ENCODE measurements at regions not wholly inside any gene's neighbourhood (a gene's known extent, or its start where the extent isn't known, plus 50 kb on each side); places are given as distances from the start of the nearest gene placed in this dataset.
"Not testable (repeated sequence)": the region's sequence is repeated elsewhere in the genome, so short reads cannot be mapped to it uniquely, and the experiment has no call there.

DNA sequence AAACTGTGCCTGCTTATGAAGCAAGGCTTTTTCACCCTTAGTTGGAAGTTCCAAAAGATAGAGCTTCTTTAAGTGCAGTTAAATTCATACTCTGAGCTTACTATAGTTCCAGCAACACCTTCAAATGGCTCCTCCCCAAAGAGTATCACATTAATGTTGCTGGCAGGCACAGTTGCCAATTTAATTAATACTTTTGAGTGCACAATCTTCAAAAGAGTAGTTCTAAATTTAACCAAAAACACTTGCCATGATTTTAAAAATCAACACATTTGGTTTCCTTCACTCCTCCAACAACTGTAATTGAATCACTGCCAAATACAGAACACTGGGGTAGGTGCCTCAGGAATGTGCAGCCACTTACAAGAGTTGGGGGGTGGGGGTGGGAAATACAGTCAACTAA, 150.6 kb upstream of the UBE2E3 start:
- no peak for DNase-seq (ENCODE audit: low spot score)

DNA sequence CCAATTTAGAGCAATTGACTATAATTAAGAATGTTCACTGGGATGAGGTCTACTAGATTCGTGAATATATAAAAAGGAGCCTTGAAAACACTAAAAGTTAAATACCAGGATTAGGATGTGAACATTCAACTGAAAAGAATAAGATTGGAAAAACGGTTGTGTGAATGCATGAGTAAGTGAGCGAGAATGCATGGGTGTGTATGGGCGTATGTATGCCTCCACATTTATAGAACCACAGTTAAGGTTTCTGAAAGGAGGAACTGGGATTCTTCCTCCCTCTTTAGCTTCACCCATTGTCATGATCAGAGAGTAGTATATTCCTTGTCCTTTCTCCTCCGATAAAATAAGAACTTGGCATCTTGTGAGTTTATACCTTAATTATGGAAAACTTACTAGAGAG, 151.1 kb upstream of the UBE2E3 start:
- DNase-seq (ENCODE audit: low spot score) = no peak

DNA sequence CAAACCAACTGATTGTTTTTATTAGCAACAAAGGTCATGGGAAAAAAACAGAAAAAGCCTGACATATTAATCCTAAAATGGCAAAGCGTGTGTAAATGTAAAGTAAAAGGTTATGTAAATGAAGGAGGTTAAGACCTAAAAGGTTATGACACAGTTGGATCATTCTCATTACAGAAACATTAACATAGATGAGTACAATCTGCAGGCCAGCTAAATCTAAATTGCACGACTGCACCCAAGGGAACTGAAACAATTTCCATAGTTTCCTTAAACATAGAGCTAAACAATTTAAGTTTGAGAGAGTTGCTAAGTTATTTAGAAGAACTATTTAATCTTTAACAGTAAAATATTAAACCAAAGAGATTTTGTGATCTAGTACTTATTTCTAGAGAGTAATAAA, 151.6 kb upstream of the UBE2E3 start:
- no peak for DNase-seq (ENCODE audit: low spot score)

GRCh38 chr2:180823546-180824141, 156.8 kb upstream of the UBE2E3 start:
- DNase-seq (ENCODE audit: low spot score) = no peak

DNA sequence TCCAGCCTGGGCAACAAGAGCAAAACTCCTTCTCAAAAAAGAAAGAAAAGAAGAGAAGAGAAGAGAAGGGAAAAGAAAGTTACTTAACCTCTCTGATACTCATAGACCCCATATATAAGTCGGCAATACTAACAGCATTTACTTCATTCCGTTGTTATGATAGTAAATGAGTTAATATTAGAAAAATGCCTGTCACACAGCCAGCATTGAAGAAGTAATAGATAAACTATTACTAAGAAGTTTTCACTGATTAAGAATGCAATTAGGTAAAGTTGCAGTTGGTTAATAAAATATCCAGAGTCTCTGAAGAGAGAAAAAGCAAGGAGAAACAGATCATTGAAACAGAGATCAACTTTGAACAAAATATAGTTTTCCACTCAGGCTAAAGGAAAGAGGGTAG, 161.3 kb upstream of the UBE2E3 start:
- DNase-seq (ENCODE audit: low spot score) = no peak

- DNase-seq (ENCODE audit: low spot score) = not testable (repeated sequence)
Measured at GRCh38 chr2:180818700-180819099, 161.7 kb upstream of the UBE2E3 start.

DNA sequence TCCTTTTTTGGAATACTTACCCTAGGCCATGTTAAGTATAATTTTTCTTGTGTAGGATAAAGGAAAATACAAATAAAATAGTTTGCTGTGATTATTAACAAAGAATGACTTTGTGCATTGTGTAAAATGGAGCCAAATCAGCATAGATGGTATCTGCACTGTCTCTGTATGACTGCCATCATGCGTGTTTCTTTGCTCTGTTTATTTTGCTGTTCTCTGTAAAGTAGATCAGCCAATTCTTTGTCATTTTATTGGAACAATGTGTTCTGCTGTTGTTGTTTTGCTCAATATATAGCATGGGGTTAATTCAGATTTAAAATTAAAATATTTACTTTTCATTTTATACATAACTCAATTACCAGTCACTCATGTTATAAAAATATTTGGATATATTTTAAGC, 181.3 kb upstream of the UBE2E3 start:
- no peak for DNase-seq (ENCODE audit: low spot score)

DNA sequence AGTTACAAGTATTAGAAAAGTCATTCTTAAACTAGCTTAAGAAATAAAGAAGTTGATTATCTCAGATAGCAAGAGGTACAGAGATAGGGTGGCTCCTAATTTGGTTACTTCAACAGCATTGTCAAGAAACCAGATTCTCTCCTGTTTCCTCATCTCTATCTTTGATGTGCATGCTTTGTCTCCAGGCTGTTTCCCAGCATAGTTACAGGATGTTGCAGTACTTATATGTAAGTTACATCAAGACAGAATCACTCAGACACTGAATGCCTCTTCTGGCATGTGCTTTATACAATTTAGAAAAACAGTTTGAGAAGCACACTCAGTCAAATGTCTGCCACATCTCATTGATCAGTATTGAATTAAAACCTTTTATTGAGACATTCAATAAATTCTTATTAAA, 189.5 kb upstream of the UBE2E3 start:
- no peak for DNase-seq (ENCODE audit: low spot score)

DNA sequence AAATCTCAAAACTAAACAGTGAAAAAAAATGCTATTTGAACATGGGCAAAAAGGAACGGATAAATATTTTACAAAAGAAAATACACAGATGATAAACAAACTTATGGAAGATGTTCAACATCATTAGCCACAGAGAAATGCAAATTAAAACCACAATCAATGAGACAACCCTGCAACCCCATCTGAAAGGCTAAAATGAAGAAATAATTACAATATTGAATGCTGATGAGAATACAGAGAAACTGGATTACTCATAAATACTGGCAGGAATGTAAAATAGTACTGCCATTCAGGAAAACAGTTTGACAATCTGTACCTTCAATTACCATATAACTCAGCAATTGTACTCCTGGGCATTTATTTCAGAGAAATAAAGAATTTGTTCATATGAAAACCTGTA, 193.1 kb upstream of the UBE2E3 start:
- DNase-seq (ENCODE audit: low spot score) = no peak

GRCh38 chr2:180781276-180781675, 199.1 kb upstream of the UBE2E3 start:
- no peak for DNase-seq (ENCODE audit: low spot score)

DNA sequence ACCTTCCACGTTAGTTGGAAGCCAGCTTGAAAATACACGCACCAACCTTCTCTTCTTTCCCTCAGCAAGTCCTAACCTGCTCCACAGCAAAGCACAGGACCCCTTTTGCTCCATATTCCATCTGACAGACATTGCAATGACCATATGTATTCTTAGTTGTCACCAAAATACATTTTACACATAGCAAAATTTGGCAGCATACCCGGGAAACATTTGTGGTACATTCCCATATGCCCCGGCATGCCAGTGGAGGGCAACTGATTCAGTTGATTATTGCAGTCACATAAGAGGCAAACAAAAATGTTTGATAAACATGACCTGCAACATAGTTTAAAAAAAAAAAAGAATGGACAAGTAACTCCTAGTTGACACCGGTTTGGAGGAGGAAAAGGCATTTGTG, 202.1 kb upstream of the UBE2E3 start:
- DNase-seq (ENCODE audit: low spot score) = no peak

- no peak for DNase-seq (ENCODE audit: low spot score)
Measured at GRCh38 chr2:180776921-180777320, 203.5 kb upstream of the UBE2E3 start.

DNA sequence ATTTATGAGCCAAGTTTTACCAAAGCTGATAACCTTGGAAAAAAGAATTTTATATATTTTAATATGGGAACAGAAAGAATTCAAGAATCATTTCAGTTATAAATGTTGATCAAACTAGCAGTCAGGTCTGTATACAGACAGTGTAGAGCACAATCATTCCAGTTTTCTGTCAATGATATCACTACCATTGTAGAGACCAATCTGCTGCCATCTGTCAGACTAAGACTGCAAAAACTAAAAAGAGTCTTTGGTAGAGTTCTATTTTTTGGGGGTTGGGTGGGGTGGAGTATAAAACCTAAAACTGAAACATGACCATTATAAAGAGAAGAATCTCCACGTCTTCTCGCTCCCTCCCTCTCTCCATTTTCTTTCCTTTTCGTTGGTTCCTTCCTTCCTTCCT, 204.7 kb upstream of the UBE2E3 start:
- no peak for DNase-seq (ENCODE audit: low spot score)

DNA sequence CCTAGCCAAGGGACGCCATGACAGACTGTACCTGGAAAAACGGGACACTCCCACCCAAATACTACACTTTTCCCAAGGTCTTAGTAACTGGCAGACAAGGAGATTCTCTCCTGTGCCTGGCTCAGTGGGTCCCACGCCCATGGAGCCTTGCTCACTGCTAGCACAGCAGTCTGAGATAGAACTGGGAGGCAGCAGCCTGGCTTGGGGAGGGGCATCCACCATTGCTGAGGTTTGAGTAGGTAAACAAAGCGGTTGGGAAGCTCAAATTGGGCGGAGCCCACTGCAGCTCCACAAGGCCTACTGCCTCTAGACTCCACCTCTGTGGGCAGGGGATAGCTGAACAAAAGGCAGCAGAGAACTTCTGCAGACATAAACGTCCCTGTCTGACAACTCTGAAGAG, 215.1 kb upstream of the UBE2E3 start:
- DNase-seq (ENCODE audit: low spot score) = not testable (repeated sequence)

- no peak for DNase-seq (ENCODE audit: low spot score)
Measured at GRCh38 chr2:180763263-180763989, 217.0 kb upstream of the UBE2E3 start.

- no peak for DNase-seq (ENCODE audit: low spot score)
Measured at GRCh38 chr2:180761224-180761623, 219.2 kb upstream of the UBE2E3 start.

DNA sequence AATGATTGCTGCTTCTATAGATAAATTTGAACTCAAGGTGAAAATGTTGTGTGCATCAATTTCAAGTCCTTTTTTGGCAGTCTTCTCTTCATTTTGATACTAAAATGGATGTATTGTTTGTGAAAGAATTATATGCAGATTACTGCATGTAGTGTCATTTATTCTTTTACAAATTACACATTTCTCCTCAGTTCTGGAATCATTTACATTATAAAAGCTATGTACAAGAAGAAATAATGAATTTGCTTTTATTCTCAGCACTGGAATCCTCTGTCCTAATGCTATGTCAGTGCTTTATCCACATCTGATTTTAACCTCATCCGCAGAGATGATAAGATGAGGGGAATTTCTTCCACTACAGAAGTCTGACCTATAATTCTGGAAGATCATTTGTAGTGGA, 220.8 kb upstream of the UBE2E3 start:
- DNase-seq (ENCODE audit: low spot score) = no peak

- DNase-seq (ENCODE audit: low spot score) = no peak
Measured at GRCh38 chr2:180753809-180754761, 226.3 kb upstream of the UBE2E3 start.

DNA sequence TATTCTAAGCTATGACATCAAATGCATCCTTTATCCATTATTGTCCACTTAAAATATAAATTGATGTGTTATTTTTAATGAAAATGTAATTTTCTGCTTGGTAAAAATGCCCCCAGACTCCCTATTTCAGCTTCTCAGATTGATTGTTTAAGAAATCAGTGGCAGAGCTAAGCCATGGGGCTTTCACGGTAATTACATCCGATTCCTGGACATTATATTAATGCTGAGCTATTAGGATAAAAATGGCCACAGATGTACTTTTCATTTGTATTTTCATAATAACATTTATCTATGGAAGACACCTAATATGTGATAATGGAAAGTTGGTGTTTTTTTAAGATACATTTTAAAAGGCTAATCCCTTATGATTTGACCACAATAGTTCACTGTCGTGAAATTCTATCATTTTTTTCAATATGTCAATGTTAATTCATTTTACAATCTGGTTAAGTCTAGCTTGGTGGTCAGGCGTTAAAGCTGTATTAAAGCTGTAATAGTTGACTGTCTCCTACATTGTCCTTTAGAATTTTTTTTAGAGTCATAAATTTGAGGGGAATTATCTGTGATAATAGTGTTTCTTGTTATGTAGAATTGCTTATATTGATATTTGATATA, 229.0 kb upstream of the UBE2E3 start:
- DNase-seq (ENCODE audit: low spot score) = no peak

DNA sequence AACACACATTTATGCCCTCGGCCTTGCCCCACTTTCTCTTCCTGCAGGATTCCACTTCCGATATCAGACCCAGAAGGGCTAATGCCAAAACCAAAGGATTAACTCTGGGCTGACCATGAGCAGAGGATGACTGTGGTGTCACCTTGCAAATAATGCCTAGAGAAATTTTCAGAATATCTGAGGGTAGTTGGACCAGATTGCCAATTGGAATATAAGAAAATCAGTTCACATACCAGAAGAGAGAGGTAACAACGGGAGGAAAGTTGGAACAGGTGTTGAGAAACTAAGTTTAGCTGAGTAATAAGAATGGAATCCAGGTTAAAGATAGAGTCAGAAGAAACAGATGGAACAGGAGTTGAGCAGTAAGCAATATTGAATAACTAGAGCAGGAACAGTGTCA, 232.7 kb upstream of the UBE2E3 start:
- no peak for DNase-seq (ENCODE audit: low spot score)

DNA sequence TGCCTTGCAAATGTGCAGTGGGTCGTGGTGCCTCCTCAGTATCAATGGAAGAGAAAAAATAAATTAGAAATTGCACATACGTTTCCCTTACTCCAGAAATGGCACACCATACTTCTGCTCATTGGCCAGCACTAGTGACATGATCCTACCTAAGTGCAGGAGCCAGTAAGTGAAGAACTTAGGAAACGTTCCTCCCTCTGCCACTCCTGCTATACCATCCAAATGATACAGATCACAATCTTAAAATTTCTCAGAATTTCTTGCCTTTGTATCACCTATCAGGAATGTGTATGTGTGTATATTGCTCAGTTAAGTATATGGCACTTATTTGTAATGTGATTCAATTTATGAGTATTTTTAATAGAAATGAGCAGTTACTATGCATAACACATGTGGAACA, 237.0 kb upstream of the UBE2E3 start:
- no peak for DNase-seq (ENCODE audit: low spot score)

DNA sequence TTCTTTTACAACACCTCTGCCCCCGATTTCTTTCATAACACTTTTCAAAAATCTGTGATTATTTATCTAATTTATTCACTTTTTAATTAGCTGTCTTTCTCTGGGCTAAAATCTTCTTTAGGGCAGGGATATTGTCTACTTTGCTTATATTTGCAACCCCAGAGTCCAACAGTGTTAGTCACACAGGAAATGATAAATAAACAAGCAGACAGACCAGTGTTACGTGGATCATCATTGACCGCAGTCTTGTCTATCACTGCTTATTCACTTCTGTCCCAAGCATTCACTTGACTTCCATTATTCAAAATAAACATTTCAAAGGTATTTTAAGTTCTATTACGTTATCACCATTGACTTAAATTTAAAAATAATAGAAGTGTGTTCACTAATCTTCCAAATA, 237.6 kb upstream of the UBE2E3 start:
- no peak for DNase-seq (ENCODE audit: low spot score)

GRCh38 chr2:180739070-180739469, 241.3 kb upstream of the UBE2E3 start:
- no peak for DNase-seq (ENCODE audit: low spot score)
